Activated naive CD4-positive, alpha-beta T cell (primary cell): ENCODE measurements at regions not wholly inside any gene's neighbourhood (a gene's known extent, or its start where the extent isn't known, plus 50 kb on each side); places are given as distances from the start of the nearest gene placed in this dataset.
A peak's percentile ranks its signal among the peaks of the same experiment; 100 is the strongest.

ENCODE experiments used
- DNase-seq, 4 experiments: peaks; one replicate each; lab custom pipeline; 2025; lab: John Stamatoyannopoulos, UW

DNA sequence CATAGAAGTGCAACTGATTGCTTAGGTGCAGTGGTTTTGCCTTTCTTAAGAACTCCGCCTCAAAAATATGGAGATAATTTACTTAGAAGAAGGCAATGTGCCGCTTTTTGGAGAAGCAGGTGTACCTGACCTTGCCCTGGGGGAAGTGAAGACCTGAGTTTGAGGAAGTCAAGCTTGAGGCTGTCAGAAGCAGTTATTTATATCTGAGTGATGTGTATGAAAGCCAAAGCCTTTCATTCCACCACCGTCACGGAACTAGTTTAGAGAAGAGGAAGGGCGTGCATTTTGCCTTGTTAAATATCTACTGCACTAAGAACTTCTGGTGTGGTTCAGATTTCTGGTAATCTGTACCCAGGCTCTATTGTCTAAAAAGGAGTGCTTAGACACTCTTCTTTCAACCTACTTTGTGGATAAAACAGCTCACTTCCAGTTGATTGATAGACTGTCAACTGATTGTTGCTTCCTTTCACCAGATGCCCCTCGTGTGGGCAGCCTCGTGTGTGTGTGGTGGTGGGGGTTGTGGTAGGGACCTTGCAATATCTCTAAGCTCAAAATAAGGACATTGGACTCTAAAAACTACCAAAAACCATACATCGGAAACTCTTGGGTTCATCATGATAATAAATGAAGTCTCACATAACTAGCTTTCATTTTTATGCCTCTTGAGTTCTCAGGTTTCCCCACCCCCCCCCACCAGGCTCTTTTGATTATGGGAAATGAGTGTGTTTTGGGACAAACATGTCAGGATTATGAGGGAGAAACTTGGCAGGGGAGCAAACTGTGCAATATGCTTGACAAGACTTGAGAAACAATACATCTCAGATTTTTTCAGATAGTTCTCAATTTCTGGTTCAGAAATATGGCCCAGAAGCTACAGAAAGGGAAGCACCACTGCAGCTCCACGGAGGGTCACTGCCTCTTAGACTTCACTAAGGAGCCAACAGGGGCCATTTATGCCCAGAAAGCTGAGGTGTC, 78.6 kb downstream of the ARF6 start:
- DNase-seq, result peak in 2 of 4 experiments; percentile 20 to 29

DNA sequence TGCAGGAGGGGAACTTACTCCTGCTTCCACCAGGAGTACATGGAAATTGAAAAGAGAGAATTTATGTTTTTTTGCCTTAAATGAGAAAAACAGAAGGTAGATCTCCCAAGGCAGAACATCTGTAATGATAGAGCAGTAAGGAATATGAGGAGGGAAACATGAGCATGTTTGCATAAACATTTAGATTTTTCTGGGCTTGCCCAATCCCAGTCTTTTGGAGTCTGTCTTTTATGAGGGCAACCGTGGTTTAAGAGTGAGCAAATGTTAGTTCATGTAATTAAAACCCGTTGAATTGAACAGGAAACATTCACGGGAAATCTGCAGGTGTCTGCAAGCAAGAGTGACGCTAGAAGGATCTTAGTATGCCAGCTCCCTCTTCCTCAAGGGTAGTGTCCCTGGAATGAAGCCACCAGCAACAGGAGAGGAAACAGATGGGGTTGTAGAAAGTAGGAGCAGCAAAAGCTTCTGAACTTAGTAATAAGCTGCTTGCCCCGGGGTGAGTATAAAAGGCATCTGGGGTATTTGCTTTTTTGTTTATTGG, 79.3 kb downstream of the ARF6 start:
- no peak for DNase-seq

DNA sequence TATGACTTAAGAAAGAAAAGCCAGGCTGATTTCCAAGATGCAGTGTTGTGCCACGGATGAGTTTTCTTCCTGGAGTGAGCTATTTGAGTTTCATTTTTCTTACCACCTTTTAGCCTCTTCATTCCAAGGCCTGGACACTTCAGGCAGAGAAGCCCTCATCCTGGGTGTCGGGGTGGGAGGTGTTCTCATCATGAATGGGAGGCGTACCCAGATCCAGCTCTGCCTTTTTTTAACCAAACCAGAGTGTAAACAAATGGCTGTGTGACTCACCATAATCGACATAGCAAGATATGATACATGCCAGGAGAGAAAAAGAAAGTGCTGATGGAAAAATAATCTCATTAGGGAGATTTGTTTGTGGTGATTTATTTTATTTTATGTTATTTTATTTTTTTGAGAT, 79.9 kb downstream of the ARF6 start:
- DNase-seq, result peak in 2 of 4 experiments; percentile 10 to 20

DNA sequence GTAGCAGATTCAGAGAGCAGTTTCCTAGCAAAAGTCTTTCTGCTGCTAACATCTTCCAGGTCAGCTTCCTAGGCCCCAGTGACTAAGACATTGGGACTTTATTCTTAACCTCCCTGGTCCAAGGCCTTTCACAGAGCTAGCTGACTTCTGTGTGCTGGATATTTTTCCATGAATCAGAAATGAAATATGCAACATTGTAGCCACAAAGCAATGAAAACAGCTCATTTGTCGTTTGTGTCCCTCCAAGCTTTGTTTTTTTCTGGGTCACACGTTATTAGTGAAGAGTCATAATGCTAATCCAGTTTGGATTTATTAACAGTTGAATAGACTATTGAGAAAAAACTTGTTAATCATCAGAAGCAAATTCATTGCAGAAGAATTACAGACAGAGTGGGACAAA, 82.4 kb downstream of the ARF6 start:
- DNase-seq, result no peak

DNA sequence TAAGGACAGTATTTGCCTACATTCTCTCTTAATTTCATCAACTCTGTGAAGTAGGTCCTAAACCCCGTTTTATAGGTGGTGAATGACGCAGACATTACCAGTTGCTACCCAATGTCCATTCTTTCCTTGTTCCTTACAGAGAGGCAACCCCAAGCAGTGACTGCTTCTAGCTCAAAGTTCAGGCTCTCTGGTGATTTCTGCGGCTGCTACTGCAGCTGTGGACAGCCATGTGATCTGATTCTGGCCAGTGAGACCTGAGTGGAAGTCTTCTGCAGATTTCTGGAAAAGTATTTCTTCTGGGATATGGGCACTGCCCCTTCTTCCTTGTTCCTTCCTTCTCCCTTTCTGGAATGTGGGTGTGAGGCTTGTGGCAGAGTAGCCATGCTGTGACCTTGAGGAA, 82.9 kb downstream of the ARF6 start:
- no peak for DNase-seq

DNA sequence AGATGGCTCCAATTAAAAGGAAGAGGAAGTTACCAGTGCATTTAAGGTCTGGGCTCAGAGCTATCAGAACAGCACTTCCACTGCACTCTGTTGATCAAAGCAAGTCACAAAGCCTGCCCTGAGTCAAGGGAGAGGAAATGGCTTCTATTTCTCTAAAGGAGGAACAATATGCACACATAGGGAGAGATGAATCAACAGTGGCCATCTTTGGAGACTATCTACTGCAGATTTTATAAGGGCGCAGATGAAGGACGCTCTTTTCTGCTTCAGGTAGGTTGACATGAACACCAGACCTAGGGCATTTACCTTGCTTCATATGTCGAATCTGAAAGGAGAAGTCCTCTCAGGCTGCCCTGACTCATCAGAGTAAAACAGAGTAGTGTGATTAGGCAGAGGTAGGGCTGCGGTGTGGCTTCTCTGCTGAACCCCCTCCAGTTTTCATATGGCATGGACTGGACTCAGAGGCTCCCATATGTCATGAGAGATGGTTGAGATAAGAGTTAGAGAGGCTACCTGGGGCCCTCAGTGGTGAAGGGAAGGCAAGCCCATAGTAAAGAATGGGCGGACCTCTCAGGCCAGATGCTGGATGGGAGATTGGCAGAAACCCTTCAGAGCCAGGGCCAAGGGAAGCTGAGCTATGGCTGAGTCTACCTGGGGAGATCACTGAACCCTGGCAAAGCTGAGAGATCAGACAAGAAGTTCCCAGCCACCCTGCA, 84.4 kb downstream of the ARF6 start:
- DNase-seq, result peak in 2 of 4 experiments; percentile 13 to 18

DNA sequence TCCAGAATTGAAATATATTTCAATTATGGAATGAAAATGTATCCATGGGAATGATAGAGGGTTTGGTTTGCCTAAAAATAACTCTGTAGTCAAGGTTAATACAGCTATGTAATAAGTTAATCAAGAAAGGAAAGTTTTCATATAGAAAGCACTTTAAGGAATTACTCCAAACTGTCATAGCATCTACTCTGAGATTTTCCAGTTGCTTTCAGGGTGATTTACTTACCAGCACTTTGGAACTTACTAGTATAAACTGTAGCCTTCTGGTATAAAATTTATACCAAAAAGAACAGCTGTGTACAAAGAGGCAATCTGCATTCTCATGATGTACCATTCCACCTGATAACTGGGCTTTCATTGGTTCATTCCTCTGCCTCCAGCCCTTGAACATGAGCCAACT, 87.1 kb downstream of the ARF6 start:
- no peak for DNase-seq

DNA sequence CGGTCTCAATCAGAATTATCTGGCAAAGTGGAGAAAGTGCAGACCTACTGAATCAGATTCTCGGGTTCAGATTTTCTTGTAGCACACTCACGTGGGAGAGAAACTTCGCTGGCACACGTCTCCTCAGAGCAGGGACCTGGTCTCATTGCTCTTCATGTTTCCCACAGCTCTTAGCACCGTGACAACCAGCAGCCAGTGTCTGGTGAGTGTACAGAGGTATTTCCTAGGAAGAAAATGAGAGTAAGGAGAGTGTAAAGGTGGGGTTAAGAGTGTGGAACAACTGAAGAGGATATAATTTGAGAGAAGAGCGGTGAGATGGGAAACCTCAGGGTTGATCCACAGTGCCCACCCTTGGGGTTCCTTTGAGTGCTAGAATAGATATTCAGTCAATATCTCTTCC, 89.2 kb downstream of the ARF6 start:
- no peak for DNase-seq

DNA sequence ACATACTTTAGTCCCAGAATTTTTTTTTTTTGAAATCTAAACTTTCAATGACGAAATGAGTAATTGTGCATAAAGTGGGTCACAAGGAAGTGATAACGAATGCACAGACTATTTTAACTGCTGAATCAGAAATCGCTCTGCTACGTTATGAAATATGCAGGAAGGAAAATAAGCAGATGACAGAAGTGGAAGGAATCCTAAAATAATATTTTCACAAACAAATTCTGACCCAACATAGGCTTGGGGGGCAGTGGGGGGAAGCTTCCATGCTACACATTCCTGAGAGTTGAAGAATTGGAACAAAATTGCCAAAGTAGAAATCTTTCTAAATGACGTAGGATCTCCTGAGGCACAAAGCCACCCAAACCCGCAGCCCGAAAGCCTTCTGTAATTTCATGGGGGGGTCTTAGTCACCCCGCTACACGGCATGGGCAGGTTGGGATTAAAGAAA, 89.6 kb downstream of the ARF6 start:
- DNase-seq, result no peak

DNA sequence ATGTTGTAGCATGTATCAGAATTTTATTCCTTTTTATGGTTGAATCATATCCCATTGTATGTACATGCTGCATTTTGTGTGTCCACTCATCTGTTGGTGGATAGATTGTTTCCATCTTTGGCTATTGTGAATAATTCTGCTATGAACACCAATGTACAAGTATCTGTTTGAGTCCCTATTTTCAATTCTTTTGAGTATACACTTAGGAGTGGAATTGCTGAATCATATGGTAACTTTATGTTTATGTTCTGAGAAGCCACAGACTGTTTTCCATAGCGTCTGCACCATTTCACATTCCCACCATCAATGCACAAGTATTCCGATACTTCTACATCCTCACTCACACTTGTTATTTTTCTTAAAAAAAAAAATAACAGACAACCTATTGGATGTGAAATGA, 91.5 kb downstream of the ARF6 start:
- DNase-seq, result no peak

DNA sequence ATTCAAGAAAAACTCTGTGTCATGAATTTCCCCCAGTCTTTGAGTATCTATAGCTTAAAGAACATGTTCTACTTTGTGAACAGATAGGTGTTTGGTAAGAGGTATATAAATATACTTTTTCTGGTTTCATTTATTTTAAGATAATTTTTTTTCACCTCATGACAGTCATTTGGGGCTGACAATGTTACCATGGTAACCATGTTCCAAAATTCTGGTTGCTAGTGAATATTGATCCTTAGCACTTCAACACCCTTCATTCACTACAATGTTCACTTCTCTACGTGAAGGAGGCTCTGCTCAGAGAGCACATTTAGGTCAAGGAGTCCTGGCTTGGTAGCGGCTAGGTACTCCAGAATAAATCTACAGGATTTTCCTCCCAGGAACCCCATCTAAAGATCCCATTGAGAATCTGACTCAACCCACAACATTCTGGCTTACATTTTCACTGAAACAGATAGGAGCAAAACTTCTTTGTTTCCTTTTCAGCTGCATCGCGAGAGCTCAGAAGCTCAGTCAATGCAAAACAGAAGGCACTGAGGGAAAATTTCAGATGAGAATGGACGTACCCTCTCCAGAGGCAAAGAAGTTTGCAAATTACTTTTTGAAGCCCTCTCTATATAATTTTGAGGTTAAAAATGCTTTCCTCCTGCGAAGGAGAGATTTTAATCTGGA, 93.6 kb downstream of the ARF6 start:
- DNase-seq, result no peak

DNA sequence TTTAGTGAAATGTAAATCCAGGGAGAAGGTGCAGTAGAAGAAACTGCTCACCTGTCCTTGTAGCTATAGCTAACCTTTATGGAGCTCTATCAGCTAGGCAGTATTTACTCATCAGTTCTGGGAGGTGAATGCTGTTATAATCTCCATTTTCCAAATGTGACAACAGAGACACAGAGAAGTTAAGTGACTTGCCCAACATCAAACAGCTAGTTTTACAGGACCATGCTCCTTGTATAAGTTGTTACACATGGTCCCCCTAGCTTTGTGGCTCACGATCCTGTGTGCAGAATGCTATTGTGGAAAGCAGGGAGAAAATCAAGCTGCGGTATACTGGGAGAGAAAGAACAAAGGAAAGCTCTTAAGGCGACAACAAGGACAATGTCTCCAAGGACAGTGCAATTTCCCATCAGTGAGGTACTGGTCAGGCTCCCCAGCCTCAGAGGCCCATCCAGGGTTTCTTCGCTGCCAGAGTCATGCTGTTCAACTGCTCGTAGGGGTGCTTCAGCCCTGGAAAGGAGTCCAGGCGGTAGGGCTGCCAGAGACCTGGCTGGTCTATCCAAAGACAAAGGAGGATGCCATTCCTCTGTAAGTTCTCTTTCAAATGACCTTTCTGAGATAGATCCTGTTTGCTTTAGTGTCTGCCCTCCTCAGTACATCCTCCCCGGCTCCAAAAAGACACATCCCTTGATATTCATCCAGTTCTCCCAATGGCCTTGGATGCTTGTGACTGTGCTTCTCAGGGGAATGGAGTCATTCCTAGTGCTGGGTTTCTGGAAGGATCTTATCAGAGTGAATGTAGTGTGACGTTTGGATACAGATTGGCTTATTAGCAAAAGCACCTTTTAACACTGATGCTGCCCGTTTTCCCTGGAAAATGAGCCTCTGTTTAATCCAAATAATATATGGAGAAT, 95.5 kb downstream of the ARF6 start:
- DNase-seq, result no peak

DNA sequence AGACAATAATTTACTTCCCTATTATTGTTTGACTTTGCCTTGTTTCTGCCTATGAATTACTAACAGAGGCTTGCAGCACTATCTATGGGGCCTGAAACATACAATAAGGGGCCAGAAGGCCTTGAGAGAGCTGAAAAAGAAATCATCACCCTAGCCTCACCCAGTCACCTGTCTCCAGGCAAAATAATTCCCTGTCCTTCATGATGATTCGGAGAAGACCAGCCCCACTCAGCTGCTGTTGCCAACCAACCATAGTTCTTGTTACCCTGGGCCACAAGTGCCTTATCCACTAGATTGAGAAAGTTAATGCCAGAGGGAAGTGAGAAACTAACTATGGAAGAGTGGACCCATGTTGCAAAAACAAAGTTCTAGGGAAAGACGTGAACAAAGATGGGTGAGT, 97.1 kb downstream of the ARF6 start:
- DNase-seq, result no peak

DNA sequence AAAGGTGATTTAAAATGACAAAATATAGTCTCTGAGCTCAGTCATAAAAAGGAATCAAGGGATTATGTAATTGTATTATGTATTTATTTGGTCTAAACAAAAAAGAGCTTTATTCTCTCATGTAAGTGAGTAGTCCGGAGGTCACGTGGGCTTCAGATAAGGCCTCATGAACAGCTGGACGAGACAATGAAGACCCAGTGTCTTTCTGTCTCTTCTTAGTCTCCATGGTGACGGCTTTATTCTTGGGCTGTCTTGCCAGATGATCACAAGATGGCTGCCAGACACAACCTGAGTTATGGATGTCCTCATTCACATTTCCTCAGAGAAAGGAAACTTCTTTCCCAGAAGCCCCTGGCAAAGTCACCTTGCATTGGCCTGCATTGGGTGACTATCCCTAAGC, 98.6 kb downstream of the ARF6 start:
- no peak for DNase-seq

DNA sequence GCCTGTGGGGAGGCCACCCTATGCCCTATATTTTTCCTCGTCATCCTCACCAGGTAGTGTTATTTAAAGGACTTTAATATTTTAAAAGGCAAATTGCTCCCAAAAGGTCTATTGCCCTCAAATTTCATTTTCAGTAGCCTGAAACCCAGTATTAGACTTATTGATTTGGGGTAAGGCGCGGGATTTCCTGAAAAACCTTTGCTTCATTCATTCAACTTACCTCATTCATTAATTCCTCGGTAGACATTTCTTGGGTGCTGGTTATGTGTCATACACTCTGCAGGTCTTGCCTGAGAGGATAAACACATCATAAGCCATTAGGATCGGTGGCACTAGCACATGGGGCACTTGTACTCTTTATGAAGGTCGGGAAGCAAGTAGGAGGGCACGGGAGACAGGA, 99.2 kb downstream of the ARF6 start:
- DNase-seq, result no peak

DNA sequence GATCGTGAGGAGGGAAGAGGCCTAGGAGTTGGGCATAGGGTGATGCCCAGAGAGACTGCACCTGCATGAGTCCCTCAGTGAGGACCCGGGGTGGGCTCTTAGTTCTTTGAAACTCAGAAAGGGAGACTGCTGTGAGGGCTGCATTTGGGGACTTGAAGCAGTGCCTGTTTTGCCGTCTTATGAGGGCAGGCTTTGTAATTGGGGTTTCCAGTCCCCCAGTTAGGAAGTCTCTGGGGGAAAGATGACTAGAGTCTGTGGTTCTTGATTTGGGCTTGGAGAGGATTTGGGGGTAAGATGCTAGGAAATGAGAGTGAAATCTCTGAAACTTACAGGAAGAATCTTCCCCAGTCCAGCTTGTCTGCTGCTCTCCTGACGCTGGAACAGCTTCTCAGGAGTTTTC, 99.6 kb downstream of the ARF6 start:
- no peak for DNase-seq

DNA sequence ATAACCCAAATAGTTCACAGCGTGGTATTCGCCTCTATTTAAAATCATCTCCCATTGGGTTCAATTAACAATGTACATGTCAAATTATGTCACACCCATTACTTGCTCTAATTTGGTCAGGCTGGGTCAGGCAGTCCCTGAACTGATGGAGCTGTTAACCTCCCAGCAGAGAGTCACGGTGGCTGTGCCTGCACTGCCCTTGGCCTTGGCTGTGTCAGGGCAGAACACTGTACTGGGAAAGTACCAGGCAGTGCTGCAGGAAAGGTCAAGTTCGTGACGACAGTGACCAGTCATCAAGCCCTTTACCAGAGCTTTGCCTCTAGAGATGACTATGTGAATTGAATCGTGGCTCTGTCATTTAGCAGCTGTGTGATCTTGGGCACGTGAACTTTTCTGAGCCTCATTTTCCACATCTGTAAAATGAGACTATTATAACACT, 100.0 kb downstream of the ARF6 start:
- DNase-seq, result no peak

DNA sequence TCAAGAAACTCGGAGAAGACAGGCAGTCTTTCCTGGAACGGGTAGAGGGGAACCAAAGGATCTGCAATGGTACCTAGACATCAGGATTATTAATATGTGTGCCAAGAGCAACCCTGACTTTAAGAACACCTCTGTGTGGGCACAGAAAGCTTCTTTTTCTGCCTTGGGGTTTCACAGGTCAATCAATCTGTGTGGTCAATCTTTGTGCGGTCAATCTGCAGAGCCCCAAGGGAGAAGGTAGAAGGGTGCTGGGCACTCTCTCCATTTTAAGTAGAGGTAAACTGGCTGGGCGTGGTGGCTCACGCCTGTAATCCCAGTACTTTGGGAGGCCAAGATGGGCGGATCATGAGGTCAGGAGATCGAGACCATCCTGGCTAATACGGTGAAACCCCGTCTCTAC, 100.7 kb downstream of the ARF6 start:
- DNase-seq, result no peak

DNA sequence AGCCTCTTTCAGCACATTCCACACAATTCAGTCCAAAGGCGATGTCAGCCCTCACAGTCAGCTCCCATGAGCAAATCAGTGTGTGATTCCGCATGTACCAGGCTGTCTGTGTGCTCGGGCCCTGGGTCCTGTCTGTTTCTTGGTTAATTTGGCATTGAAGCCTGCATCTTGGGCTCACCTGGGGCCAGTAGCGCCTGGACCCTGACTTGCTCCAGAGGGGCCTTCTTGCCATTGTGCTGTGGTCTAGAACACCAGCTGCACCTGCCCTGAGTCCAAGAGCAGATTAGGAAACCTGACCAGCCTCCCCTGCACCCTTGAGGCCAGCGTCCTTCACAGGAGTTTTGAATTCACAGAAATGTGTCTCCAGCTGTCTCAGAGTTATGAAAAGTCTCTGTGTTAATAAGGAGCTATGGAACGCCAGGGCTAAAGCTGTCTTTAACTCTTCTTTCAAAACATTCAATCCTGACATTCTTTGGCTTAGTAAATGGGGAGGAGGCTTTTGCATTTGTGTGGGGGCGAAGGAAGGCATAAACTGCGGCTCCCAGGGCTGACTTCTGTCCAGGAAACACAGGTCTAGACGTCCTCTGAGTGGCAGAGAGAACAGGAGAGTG, 102.2 kb downstream of the ARF6 start:
- DNase-seq, result no peak

DNA sequence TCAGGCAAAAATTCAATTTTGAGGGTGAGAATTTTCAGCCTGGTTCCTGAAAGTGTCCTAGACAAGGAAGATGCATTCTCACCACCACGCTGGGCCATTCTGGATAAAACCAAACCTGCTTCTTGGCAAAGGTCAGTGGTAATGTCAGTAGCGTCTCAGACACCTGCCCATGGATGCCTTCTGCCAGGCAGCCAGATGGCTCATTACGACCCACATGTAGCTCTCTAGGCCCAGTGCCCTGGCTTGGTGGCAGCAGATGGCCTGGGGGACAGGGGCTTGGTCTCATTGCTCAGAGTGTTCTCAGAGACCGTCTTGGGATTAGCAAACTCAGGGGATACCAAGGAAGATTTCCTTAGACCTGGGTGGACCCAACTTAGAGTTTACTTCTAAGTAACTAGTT, 105.1 kb downstream of the ARF6 start:
- no peak for DNase-seq
